ENCODE measurements at regions not wholly inside any gene's neighbourhood (a gene's known extent, or its start where the extent isn't known, plus 50 kb on each side); places are given as distances from the start of the nearest gene placed in this dataset.

- Mint-ChIP-seq H3K4me1 (ENCODE audit: low read depth) (no peaks in the 10 kb centered on the region), H3K4me3 (no peak overlapping the region), H3K9me3 (no peaks in the 10 kb centered on the region), H3K27me3 (ENCODE audit: low read depth) (no peaks in the 10 kb centered on the region), H3K36me3 (ENCODE audit: insufficient read depth) (no peaks in the 10 kb centered on the region)
- no peak for DNase-seq
- no peak for ATAC-seq
These were observed 380.3 kb downstream of the PLPP3 start for GRCh38 chr1:56199061-56199460.

- DNase-seq = no peak
These were observed 381.4 kb downstream of the PLPP3 start for GRCh38 chr1:56197946-56198345.

GRCh38 chr1:56196839-56197238 lies 382.5 kb downstream of the PLPP3 start:
- H3K36me3 Mint-ChIP-seq (ENCODE audit: insufficient read depth) = no peaks in the 10 kb centered on the region
- ATAC-seq = no peak
- H3K27me3 Mint-ChIP-seq (ENCODE audit: low read depth) = no peaks in the 10 kb centered on the region
- H3K4me3 Mint-ChIP-seq = no peak overlapping the region
- no peaks in the 10 kb centered on the region for H3K4me1 Mint-ChIP-seq (ENCODE audit: low read depth)
- H3K9me3 Mint-ChIP-seq = no peaks in the 10 kb centered on the region
- DNase-seq = no peak

More at GRCh38 chr1:56197946-56198345, 381.4 kb downstream of the PLPP3 start:
- no peaks in the 10 kb centered on the region for H3K36me3 Mint-ChIP-seq (ENCODE audit: insufficient read depth)
- H3K9me3 Mint-ChIP-seq = no peaks in the 10 kb centered on the region
- no peak for ATAC-seq
- no peak overlapping the region for H3K4me3 Mint-ChIP-seq
- H3K4me1 Mint-ChIP-seq (ENCODE audit: low read depth) = no peaks in the 10 kb centered on the region
- H3K27me3 Mint-ChIP-seq (ENCODE audit: low read depth) = no peaks in the 10 kb centered on the region

GRCh38 chr1:56194701-56195300 lies 384.6 kb downstream of the PLPP3 start:
- DNase-seq (no peak), ATAC-seq (no peak)
- H3K4me3 Mint-ChIP-seq = no peak overlapping the region
- no peaks in the 10 kb centered on the region for H3K36me3 Mint-ChIP-seq (ENCODE audit: insufficient read depth)
- no peaks in the 10 kb centered on the region for H3K27me3 Mint-ChIP-seq (ENCODE audit: low read depth)
- no peaks in the 10 kb centered on the region for H3K4me1 Mint-ChIP-seq (ENCODE audit: low read depth)
- H3K9me3 Mint-ChIP-seq = no peaks in the 10 kb centered on the region

GRCh38 chr1:56193656-56194055 lies 385.7 kb downstream of the PLPP3 start:
- Mint-ChIP-seq H3K4me1 (ENCODE audit: low read depth) (no peaks in the 10 kb centered on the region), H3K36me3 (ENCODE audit: insufficient read depth) (no peaks in the 10 kb centered on the region), H3K9me3 (no peaks in the 10 kb centered on the region), H3K27me3 (ENCODE audit: low read depth) (no peaks in the 10 kb centered on the region), H3K4me3 (no peak overlapping the region)
- no peak for DNase-seq
- no peak for ATAC-seq

GRCh38 chr1:56191369-56191768 lies 388.0 kb downstream of the PLPP3 start:
- no peaks in the 10 kb centered on the region for H3K36me3 Mint-ChIP-seq (ENCODE audit: insufficient read depth)
- H3K4me3 Mint-ChIP-seq = no peak overlapping the region
- H3K4me1 Mint-ChIP-seq (ENCODE audit: low read depth) = no peaks in the 10 kb centered on the region
- DNase-seq = no peak
- H3K27me3 Mint-ChIP-seq (ENCODE audit: low read depth) = no peaks in the 10 kb centered on the region
- no peaks in the 10 kb centered on the region for H3K9me3 Mint-ChIP-seq
- no peak for ATAC-seq

- Mint-ChIP-seq H3K4me3 (no peak overlapping the region), H3K4me1 (ENCODE audit: low read depth) (no peaks in the 10 kb centered on the region), H3K27me3 (ENCODE audit: low read depth) (no peaks in the 10 kb centered on the region), H3K9me3 (no peaks in the 10 kb centered on the region), H3K36me3 (ENCODE audit: insufficient read depth) (no peaks in the 10 kb centered on the region)
- DNase-seq (no peak), ATAC-seq (no peak)
These were observed 388.5 kb downstream of the PLPP3 start for GRCh38 chr1:56190806-56191365.

GRCh38 chr1:56189946-56190805 lies 389.2 kb downstream of the PLPP3 start:
- Mint-ChIP-seq H3K4me3 (no peak overlapping the region), H3K4me1 (ENCODE audit: low read depth) (no peaks in the 10 kb centered on the region), H3K36me3 (ENCODE audit: insufficient read depth) (no peaks in the 10 kb centered on the region), H3K9me3 (no peaks in the 10 kb centered on the region), H3K27me3 (ENCODE audit: low read depth) (no peaks in the 10 kb centered on the region)
- ATAC-seq = no peak
- DNase-seq = no peak

GRCh38 chr1:56189454-56189853 lies 389.9 kb downstream of the PLPP3 start:
- no peaks in the 10 kb centered on the region for H3K4me1 Mint-ChIP-seq (ENCODE audit: low read depth)
- no peaks in the 10 kb centered on the region for H3K36me3 Mint-ChIP-seq (ENCODE audit: insufficient read depth)
- H3K4me3 Mint-ChIP-seq = no peak overlapping the region
- no peaks in the 10 kb centered on the region for H3K27me3 Mint-ChIP-seq (ENCODE audit: low read depth)
- ATAC-seq = no peak
- no peak for DNase-seq
- no peaks in the 10 kb centered on the region for H3K9me3 Mint-ChIP-seq

- H3K9me3 Mint-ChIP-seq = no peaks in the 10 kb centered on the region
- no peaks in the 10 kb centered on the region for H3K36me3 Mint-ChIP-seq (ENCODE audit: insufficient read depth)
- H3K27me3 Mint-ChIP-seq (ENCODE audit: low read depth) = no peaks in the 10 kb centered on the region
- no peak overlapping the region for H3K4me3 Mint-ChIP-seq
- ATAC-seq (no peak), DNase-seq (no peak)
- H3K4me1 Mint-ChIP-seq (ENCODE audit: low read depth) = no peaks in the 10 kb centered on the region
These were observed 390.5 kb downstream of the PLPP3 start for GRCh38 chr1:56188855-56189254.

- H3K9me3 Mint-ChIP-seq = no peaks in the 10 kb centered on the region
- H3K4me3 Mint-ChIP-seq = no peak overlapping the region
- ATAC-seq (no peak), DNase-seq (no peak)
- H3K36me3 Mint-ChIP-seq (ENCODE audit: insufficient read depth) = no peaks in the 10 kb centered on the region
- H3K27me3 Mint-ChIP-seq (ENCODE audit: low read depth) = no peaks in the 10 kb centered on the region
- no peaks in the 10 kb centered on the region for H3K4me1 Mint-ChIP-seq (ENCODE audit: low read depth)
These were observed 391.1 kb downstream of the PLPP3 start for GRCh38 chr1:56188221-56188620.

- Mint-ChIP-seq H3K27me3 (ENCODE audit: low read depth) (no peaks in the 10 kb centered on the region), H3K4me3 (no peak overlapping the region), H3K36me3 (ENCODE audit: insufficient read depth) (no peaks in the 10 kb centered on the region), H3K9me3 (no peaks in the 10 kb centered on the region), H3K4me1 (ENCODE audit: low read depth) (no peaks in the 10 kb centered on the region)
- DNase-seq (no peak), ATAC-seq (no peak)
These were observed 392.0 kb downstream of the PLPP3 start for GRCh38 chr1:56187405-56187804.

- Mint-ChIP-seq H3K9me3 (no peaks in the 10 kb centered on the region), H3K4me1 (ENCODE audit: low read depth) (no peaks in the 10 kb centered on the region), H3K4me3 (no peak overlapping the region), H3K27me3 (ENCODE audit: low read depth) (no peaks in the 10 kb centered on the region), H3K36me3 (ENCODE audit: insufficient read depth) (no peaks in the 10 kb centered on the region)
- ATAC-seq (no peak), DNase-seq (no peak)
These were observed 393.9 kb downstream of the PLPP3 start for GRCh38 chr1:56185493-56185892.

GRCh38 chr1:56183151-56183550 lies 396.2 kb downstream of the PLPP3 start:
- no peaks in the 10 kb centered on the region for H3K27me3 Mint-ChIP-seq (ENCODE audit: low read depth)
- H3K4me3 Mint-ChIP-seq = no peak overlapping the region
- no peaks in the 10 kb centered on the region for H3K36me3 Mint-ChIP-seq (ENCODE audit: insufficient read depth)
- ATAC-seq = no peak
- H3K9me3 Mint-ChIP-seq = no peaks in the 10 kb centered on the region
- no peak for DNase-seq
- no peaks in the 10 kb centered on the region for H3K4me1 Mint-ChIP-seq (ENCODE audit: low read depth)
